Body of pancreas (tissue), 4 donors: ENCODE measurements at regions not wholly inside any gene's neighbourhood (a gene's known extent, or its start where the extent isn't known, plus 50 kb on each side); places are given as distances from the start of the nearest gene placed in this dataset.
"Not testable (repeated sequence)": the region's sequence is repeated elsewhere in the genome, so short reads cannot be mapped to it uniquely, and the experiment has no call there.

Experiments used
- ATAC-seq: fragments of 150-250 bp; one replicate; pipeline ENCODE4 v1.9.1; 2016
- DNase-seq, 4 donors: peaks; one replicate each; pipeline ENCODE4 v3.0.0-alpha.2; 2019
- H3K27ac ChIP-seq, 4 donors: fragments of 200-600 bp; sonication (generic); 1 replicate in 3 of 4; 2 replicates in 1 of 4; pipeline versions ENCODE4 v1.5.1 to v1.6.1; 2016 to 2019; ENCODE audit warnings: mild to moderate bottlenecking in 1 of 4, mixed read lengths in 1 of 4, moderate library complexity in 1 of 4
- H3K27me3 ChIP-seq, 2 donors: fragments of 200-600 bp; sonication (generic); one replicate each; pipeline ENCODE4 v1.6.0; 2016; ENCODE audit warnings: mild to moderate bottlenecking in 1 of 2
- H3K36me3 ChIP-seq, 2 donors: fragments of 200-600 bp; sonication (generic); replicated peaks in 1 of 2; 2 replicates each; pipeline ENCODE4 v1.5.1; 2016; ENCODE audit warnings: low read depth in 2 of 2; ENCODE audit not compliant: insufficient read depth in 1 of 2
- H3K4me1 ChIP-seq: fragments of 200-600 bp; sonication (generic); one replicate; pipeline ENCODE4 v1.6.0; 2016
- H3K4me3 ChIP-seq, 2 donors: fragments of 200-600 bp; sonication (generic); 1 replicate in 1 of 2; 2 replicates in 1 of 2; pipeline ENCODE4 v1.5.1; 2016 to 2019
- H3K9me3 ChIP-seq, 3 donors: fragments of 200-600 bp; sonication (generic); 1 replicate in 2 of 3; 2 replicates in 1 of 3; pipeline ENCODE4 v1.5.1; 2016
- POLR2A ChIP-seq, 3 donors: fragments of 450-650 bp; IDR thresholded peaks; one replicate each; pipeline ENCODE4 v1.6.1; 2016; ENCODE audit warnings: antibody characterized with exemption in 3 of 3, mild to moderate bottlenecking in 2 of 3
- WGBS, 2 donors: methylation state at CpG; one replicate each; pipeline ENCODE4 v1.1.5; 2017; 5-methylcytosine and 5-hydroxymethylcytosine counted together
- intact Hi-C: fragments of 100-400 bp; cut with DNase I; formaldehyde crosslinking; loops from one replicate; pipeline ENCODE4 v1.15.1; 2023
- TF ChIP-seq, protein P1 (sequence below), 7 experiments: fragments of 450-650 bp in 4 of 7; fragments of 200-600 bp in 3 of 7; sonication (generic) in 3 of 7; IDR thresholded peaks; one replicate each; pipeline ENCODE4 v1.5.1; 2016 to 2019; ENCODE audit warnings: antibody characterized with exemption in 7 of 7

DNA sequence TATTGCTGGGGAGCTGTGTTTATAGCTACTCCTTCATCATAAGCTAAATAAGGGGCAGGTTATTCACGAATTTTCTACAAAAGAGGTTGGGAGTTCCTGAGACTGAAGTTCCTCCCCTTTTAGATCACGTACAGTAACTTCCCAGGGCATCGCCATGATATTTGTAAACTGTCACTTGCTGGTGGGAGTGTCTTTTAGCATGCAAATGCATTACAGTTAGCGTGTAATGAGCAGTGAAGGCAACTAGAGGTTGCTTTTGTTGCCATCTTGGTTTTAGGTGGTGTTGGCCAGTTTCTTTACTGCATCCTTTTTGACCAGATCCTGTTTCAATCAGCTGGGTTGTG is 64.4 kb downstream of the IL12A start:
- WGBS, 2 donors = 41 to 42% methylated on average over 4 of the region's 4 CpGs
- no peak for ATAC-seq
- intact Hi-C loops = no loop called here
- no peak for DNase-seq
- Histone ChIP-seq H3K27ac (peak overlapping the region in 3 of 4 donors; percentile 28 to 41 (median 37)), H3K4me1 (peaks cover 25% of the 10 kb centered on the region), H3K9me3 (no peaks in the 10 kb centered on the region), H3K36me3 (no peaks in the 10 kb centered on the region), H3K27me3 (no peaks in the 10 kb centered on the region), H3K4me3 (no peak overlapping the region)
- no peak for TF ChIP-seq POLR2A (IDR thresholded peaks at IDR 0.05)
- TF ChIP-seq, protein P1, sequence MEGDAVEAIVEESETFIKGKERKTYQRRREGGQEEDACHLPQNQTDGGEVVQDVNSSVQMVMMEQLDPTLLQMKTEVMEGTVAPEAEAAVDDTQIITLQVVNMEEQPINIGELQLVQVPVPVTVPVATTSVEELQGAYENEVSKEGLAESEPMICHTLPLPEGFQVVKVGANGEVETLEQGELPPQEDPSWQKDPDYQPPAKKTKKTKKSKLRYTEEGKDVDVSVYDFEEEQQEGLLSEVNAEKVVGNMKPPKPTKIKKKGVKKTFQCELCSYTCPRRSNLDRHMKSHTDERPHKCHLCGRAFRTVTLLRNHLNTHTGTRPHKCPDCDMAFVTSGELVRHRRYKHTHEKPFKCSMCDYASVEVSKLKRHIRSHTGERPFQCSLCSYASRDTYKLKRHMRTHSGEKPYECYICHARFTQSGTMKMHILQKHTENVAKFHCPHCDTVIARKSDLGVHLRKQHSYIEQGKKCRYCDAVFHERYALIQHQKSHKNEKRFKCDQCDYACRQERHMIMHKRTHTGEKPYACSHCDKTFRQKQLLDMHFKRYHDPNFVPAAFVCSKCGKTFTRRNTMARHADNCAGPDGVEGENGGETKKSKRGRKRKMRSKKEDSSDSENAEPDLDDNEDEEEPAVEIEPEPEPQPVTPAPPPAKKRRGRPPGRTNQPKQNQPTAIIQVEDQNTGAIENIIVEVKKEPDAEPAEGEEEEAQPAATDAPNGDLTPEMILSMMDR (IDR thresholded peaks at IDR 0.05) = no peak

DNA sequence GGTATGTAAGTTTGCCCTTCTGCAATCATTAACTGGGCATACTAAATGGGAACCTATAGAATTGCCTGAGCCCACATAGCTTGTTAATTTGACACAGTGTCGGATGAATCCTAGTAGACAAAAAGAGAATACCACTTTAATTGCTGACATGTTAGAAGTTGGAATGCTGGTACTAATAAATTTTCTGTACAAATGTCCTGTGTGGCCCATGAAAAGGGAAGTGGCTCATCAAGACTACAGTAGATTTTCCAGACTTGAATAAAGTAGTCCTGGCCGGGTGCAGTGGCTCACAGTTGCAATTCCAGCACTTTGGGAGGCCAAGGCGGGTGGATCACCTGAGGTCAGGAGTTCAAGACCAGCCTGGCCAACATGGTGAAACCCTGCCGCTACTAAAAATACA is 66.2 kb downstream of the IL12A start:
- H3K4me1 ChIP-seq = peaks cover 12% of the 10 kb centered on the region
- H3K36me3 ChIP-seq, intact Hi-C loops, H3K9me3 ChIP-seq, H3K27me3 ChIP-seq, ATAC-seq, DNase-seq, H3K27ac ChIP-seq, H3K4me3 ChIP-seq: not testable (repeated sequence)
- 88 to 92% methylated on average over 2 to 4 of the region's 4 CpGs for whole genome bisulfite sequencing, 2 donors

DNA sequence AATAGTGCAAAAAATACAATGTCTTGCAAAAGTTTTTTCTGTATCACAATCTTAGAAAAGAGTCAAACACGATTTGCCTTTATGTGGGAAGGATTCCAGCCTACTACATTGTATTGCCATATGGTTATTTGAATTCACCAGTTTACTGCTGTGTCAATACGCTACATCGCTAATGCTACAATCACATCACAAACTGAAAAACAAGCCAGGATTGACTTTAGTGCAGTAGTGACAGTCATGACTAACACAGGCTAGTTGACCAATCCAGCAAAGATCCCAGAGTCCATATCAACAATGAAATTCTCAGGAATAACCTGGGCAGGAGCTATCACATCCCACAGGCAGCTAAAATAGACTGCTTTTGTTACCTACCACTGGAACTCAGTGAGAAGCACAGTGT is 67.0 kb downstream of the IL12A start:
- 95 to 98% methylated on average over 3 of the region's 3 CpGs for whole genome bisulfite sequencing, 2 donors
- H3K4me1 ChIP-seq = peaks cover 12% of the 10 kb centered on the region
- ATAC-seq (no peak), DNase-seq (no peak)
- no peaks in the 10 kb centered on the region for H3K36me3 ChIP-seq
- no peak overlapping the region for H3K27ac ChIP-seq
- H3K9me3 ChIP-seq = no peaks in the 10 kb centered on the region
- intact Hi-C loops = no loop called here
- H3K27me3 ChIP-seq = no peaks in the 10 kb centered on the region
- H3K4me3 ChIP-seq = no peak overlapping the region
- TF ChIP-seq POLR2A (IDR thresholded peaks at IDR 0.05) = no peak
- TF ChIP-seq, protein P1 (IDR thresholded peaks at IDR 0.05) = no peak

DNA sequence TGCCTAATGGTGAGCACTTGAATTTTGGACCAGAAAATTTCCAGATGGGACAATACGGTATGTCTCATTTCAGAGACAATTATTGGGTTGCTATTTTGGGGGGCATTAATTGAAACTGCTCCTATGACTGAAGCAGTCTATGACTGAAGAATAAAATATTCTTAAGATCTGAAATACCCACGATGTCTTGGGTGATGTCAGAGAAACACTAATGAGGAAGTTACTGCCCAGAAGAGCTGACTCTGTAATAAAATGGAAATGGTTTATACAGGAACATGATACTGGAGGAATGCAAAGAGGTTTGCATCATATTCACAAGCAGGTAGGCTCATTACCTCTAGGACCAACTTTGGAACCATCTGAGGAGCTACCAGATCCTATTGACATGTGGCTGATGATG is 68.7 kb downstream of the IL12A start:
- 68 to 74% methylated on average over 2 of the region's 2 CpGs for WGBS, 2 donors
- no peaks in the 10 kb centered on the region for H3K9me3 ChIP-seq

DNA sequence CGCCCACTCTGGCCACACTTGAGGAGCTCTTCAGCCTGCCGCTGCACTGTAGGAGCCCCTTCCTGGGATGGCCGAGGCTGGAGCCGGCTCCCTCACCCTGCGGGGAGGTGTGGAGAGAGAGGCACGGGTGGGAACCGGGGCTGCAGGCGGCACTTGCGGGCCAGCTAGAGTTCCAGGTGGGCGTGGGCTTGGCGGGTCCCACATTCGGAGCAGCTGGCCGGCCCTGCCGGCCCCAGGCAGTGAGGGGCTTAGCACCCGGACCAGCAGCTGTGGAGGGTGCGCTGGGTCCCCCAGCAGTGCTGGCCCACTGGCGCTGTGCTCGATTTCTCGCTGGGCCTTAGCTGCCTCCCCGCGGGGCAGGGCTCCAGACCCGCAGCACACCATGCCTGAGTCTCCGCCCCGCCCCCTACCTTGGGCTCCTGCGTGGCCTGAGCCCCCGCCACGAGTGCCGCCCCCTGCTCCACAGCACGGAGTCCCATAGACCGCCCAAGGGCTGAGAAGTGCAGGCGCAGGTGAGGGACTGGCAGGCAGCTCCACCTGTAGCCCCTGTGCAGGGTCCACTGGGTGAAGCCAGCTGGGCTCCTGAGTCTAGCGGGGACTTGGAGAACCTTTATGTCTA is 71.9 kb downstream of the IL12A start:
- 91 to 93% methylated on average over 5 to 23 of the region's 32 CpGs for WGBS, 2 donors
- H3K36me3 ChIP-seq = no peaks in the 10 kb centered on the region
- H3K27me3 ChIP-seq = no peaks in the 10 kb centered on the region
- TF ChIP-seq, protein P1 (IDR thresholded peaks at IDR 0.05) = no peak
- no peak for TF ChIP-seq POLR2A (IDR thresholded peaks at IDR 0.05)
- no peaks in the 10 kb centered on the region for H3K9me3 ChIP-seq
- ATAC-seq = no peak
- no peak overlapping the region for H3K4me3 ChIP-seq
- intact Hi-C loops = no loop called here
- H3K27ac ChIP-seq = no peak overlapping the region
- H3K4me1 ChIP-seq = no peaks in the 10 kb centered on the region
- DNase-seq = no peak

More for the DNA sequence above, 68.7 kb downstream of the IL12A start:
- H3K4me3 ChIP-seq = no peak overlapping the region
- ATAC-seq (no peak), DNase-seq (no peak)
- H3K4me1 ChIP-seq = peaks cover 10% of the 10 kb centered on the region
- TF ChIP-seq, protein P1 (IDR thresholded peaks at IDR 0.05) = no peak
- TF ChIP-seq POLR2A (IDR thresholded peaks at IDR 0.05) = no peak
- no peaks in the 10 kb centered on the region for H3K36me3 ChIP-seq
- H3K27me3 ChIP-seq = no peaks in the 10 kb centered on the region
- intact Hi-C loops = no loop called here
- H3K27ac ChIP-seq = no peak overlapping the region
